ENCODE measurements at regions not wholly inside any gene's neighbourhood (a gene's known extent, or its start where the extent isn't known, plus 50 kb on each side); places are given as distances from the start of the nearest gene placed in this dataset.

- TF ChIP-seq, protein P1, sequence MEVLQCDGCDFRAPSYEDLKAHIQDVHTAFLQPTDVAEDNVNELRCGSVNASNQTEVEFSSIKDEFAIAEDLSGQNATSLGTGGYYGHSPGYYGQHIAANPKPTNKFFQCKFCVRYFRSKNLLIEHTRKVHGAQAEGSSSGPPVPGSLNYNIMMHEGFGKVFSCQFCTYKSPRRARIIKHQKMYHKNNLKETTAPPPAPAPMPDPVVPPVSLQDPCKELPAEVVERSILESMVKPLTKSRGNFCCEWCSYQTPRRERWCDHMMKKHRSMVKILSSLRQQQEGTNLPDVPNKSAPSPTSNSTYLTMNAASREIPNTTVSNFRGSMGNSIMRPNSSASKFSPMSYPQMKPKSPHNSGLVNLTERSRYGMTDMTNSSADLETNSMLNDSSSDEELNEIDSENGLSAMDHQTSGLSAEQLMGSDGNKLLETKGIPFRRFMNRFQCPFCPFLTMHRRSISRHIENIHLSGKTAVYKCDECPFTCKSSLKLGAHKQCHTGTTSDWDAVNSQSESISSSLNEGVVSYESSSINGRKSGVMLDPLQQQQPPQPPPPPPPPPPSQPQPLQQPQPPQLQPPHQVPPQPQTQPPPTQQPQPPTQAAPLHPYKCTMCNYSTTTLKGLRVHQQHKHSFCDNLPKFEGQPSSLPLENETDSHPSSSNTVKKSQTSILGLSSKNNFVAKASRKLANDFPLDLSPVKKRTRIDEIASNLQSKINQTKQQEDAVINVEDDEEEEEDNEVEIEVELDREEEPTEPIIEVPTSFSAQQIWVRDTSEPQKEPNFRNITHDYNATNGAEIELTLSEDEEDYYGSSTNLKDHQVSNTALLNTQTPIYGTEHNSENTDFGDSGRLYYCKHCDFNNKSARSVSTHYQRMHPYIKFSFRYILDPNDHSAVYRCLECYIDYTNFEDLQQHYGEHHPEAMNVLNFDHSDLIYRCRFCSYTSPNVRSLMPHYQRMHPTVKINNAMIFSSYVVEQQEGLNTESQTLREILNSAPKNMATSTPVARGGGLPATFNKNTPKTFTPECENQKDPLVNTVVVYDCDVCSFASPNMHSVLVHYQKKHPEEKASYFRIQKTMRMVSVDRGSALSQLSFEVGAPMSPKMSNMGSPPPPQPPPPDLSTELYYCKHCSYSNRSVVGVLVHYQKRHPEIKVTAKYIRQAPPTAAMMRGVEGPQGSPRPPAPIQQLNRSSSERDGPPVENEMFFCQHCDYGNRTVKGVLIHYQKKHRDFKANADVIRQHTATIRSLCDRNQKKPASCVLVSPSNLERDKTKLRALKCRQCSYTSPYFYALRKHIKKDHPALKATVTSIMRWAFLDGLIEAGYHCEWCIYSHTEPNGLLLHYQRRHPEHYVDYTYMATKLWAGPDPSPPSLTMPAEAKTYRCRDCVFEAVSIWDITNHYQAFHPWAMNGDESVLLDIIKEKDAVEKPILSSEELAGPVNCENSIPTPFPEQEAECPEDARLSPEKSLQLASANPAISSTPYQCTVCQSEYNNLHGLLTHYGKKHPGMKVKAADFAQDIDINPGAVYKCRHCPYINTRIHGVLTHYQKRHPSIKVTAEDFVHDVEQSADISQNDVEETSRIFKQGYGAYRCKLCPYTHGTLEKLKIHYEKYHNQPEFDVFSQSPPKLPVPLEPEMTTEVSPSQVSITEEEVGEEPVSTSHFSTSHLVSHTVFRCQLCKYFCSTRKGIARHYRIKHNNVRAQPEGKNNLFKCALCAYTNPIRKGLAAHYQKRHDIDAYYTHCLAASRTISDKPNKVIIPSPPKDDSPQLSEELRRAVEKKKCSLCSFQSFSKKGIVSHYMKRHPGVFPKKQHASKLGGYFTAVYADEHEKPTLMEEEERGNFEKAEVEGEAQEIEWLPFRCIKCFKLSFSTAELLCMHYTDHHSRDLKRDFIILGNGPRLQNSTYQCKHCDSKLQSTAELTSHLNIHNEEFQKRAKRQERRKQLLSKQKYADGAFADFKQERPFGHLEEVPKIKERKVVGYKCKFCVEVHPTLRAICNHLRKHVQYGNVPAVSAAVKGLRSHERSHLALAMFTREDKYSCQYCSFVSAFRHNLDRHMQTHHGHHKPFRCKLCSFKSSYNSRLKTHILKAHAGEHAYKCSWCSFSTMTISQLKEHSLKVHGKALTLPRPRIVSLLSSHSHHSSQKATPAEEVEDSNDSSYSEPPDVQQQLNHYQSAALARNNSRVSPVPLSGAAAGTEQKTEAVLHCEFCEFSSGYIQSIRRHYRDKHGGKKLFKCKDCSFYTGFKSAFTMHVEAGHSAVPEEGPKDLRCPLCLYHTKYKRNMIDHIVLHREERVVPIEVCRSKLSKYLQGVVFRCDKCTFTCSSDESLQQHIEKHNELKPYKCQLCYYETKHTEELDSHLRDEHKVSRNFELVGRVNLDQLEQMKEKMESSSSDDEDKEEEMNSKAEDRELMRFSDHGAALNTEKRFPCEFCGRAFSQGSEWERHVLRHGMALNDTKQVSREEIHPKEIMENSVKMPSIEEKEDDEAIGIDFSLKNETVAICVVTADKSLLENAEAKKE (CRISPR knock-in tag; IDR thresholded peaks at IDR 0.05) = no peak
- no peak for TF ChIP-seq ETS1 (IDR thresholded peaks at IDR 0.05)
Observed at GRCh38 chr11:26127336-26127735, 204.6 kb upstream of the ANO3 start (continued).

GRCh38 chr11:26131406-26131805, 200.5 kb upstream of the ANO3 start:
- Mint-ChIP-seq H3K4me1 (peaks cover 3% of the 10 kb centered on the region; the same call in 2 of the 3 replicates), H3K27me3 (ENCODE audit: insufficient read depth, low read depth, poor library complexity) (no peaks in the 10 kb centered on the region), H3K9me3 (no peaks in the 10 kb centered on the region), H3K4me3 (no peak overlapping the region), H3K27ac (no peak overlapping the region), H3K36me3 (ENCODE audit: low read depth) (no peaks in the 10 kb centered on the region)
- no peaks in the 10 kb centered on the region for H3K27me3 ChIP-seq (ENCODE audit: insufficient read depth)
- no peak for TF ChIP-seq POLR2AphosphoS5 (IDR thresholded peaks at IDR 0.05; ENCODE audit: low read depth)
- TF ChIP-seq CTCF (conservative IDR thresholded peaks at IDR 0.05; ENCODE audit: low read depth in 2 of 2) = no peak
- no peak for TF ChIP-seq ZNF331 (CRISPR knock-in tag; IDR thresholded peaks at IDR 0.05; ENCODE audit: low read depth)
- no peaks in the 10 kb centered on the region for H3K79me2 ChIP-seq (replicated peaks; ENCODE audit: insufficient read depth)
- no peaks in the 10 kb centered on the region for H3K9me2 ChIP-seq (ENCODE audit: insufficient read depth)
- ATAC-seq = no peak
- H4K20me1 ChIP-seq (replicated peaks; ENCODE audit: insufficient read depth) = no peaks in the 10 kb centered on the region
- H3K4me1 ChIP-seq (ENCODE audit: insufficient read depth) = no peaks in the 10 kb centered on the region; the same call in 1 of the 2 replicates
- H2AFZ ChIP-seq = no peak overlapping the region
- no peak overlapping the region for H3K4me3 ChIP-seq
- H3K4me2 ChIP-seq = no peak overlapping the region
- H3K27ac ChIP-seq (ENCODE audit: low read depth) = no peak overlapping the region
- no peaks in the 10 kb centered on the region for H3K36me3 ChIP-seq (ENCODE audit: insufficient read depth)
- H3F3A ChIP-seq (replicated peaks; ENCODE audit: low read depth) = no peaks in the 10 kb centered on the region
- no peak for DNase-seq (ENCODE audit: low spot score)

All from GM23338 (cell line).